Activated CD8-positive, alpha-beta T cell treated with anti-CD3 and anti-CD28 coated beads, Interleukin-2, amount 10 ng/mL, durations not matched to agents 7 days and 5 days (primary cell): ENCODE measurements at regions not wholly inside any gene's neighbourhood (a gene's known extent, or its start where the extent isn't known, plus 50 kb on each side); places are given as distances from the start of the nearest gene placed in this dataset.
"Not testable (repeated sequence)": the region's sequence is repeated elsewhere in the genome, so short reads cannot be mapped to it uniquely, and the experiment has no call there.

Source experiments
- ATAC-seq: fragments of 150-1000 bp; cut with Tn5 transposase; one replicate; pipeline ENCODE4 v1.10.0; 2021; ENCODE audit warnings: moderate library complexity
- CTCF ChIA-PET: fragments of 350-600 bp; sonication (Branson Sonifier 250); formaldehyde crosslinking; loops from one replicate; lab custom pipeline; 2021; ENCODE audit warnings: antibody characterized with exemption; lab: Charles Lee
- POLR2A ChIA-PET: fragments of 350-600 bp; sonication (Branson Sonifier 250); formaldehyde crosslinking; loops from one replicate; lab custom pipeline; 2021; ENCODE audit warnings: antibody characterized with exemption; lab: Charles Lee
- DNase-seq: peaks from one replicate; pipeline ENCODE4 v3.0.0-alpha.2; 2020
- H3K27ac Mint-ChIP-seq: one replicate; pipeline ENCODE4 v1.8.0; 2021; ENCODE audit warnings: mild to moderate bottlenecking, mixed read lengths
- H3K27me3 Mint-ChIP-seq: one replicate; pipeline ENCODE4 v1.8.0; 2021; ENCODE audit warnings: low read depth, mixed read lengths
- H3K36me3 Mint-ChIP-seq: one replicate; pipeline ENCODE4 v1.8.0; 2021; ENCODE audit warnings: low read depth, mixed read lengths
- H3K4me1 Mint-ChIP-seq: one replicate; pipeline ENCODE4 v1.8.0; 2021; ENCODE audit warnings: low read depth, mixed read lengths
- H3K4me3 Mint-ChIP-seq: one replicate; pipeline ENCODE4 v1.8.0; 2021; ENCODE audit warnings: mild to moderate bottlenecking, mixed read lengths
- H3K9me3 Mint-ChIP-seq: one replicate; pipeline ENCODE4 v1.8.0; 2022; ENCODE audit warnings: mixed read lengths; ENCODE audit not compliant: insufficient read depth

- H3K4me1 Mint-ChIP-seq, H3K4me3 Mint-ChIP-seq, H3K9me3 Mint-ChIP-seq, H3K27ac Mint-ChIP-seq, POLR2A ChIA-PET, ATAC-seq, CTCF ChIA-PET, H3K36me3 Mint-ChIP-seq, DNase-seq: not testable (repeated sequence)
- peaks cover 16% of the 10 kb centered on the region for H3K27me3 Mint-ChIP-seq
Observed at GRCh38 chr2:238618494-238619283, 192.0 kb downstream of the ASB1 start.

- ChIA-PET POLR2A (no interaction called here), CTCF (no interaction called here)
- DNase-seq (no peak), ATAC-seq (no peak)
- Mint-ChIP-seq H3K27me3 (peaks cover 7% of the 10 kb centered on the region), H3K4me1 (no peaks in the 10 kb centered on the region), H3K36me3 (no peaks in the 10 kb centered on the region), H3K4me3 (no peak overlapping the region), H3K9me3 (no peaks in the 10 kb centered on the region), H3K27ac (no peak overlapping the region)
Observed at GRCh38 chr2:238627899-238628298, 201.2 kb downstream of the ASB1 start.

- no peak overlapping the region for H3K27ac Mint-ChIP-seq
- H3K36me3 Mint-ChIP-seq: no peaks in the 10 kb centered on the region
- DNase-seq (no peak), ATAC-seq (no peak)
- ChIA-PET POLR2A (no interaction called here), CTCF (no interaction called here)
- no peaks in the 10 kb centered on the region for H3K9me3 Mint-ChIP-seq
- H3K4me3 Mint-ChIP-seq: no peak overlapping the region
- peaks cover 4% of the 10 kb centered on the region for H3K27me3 Mint-ChIP-seq
- no peaks in the 10 kb centered on the region for H3K4me1 Mint-ChIP-seq
Observed at GRCh38 chr2:238629064-238629463, 202.3 kb downstream of the ASB1 start.

- Mint-ChIP-seq H3K27ac (no peak overlapping the region), H3K4me1 (no peaks in the 10 kb centered on the region), H3K27me3 (no peaks in the 10 kb centered on the region), H3K4me3 (no peak overlapping the region), H3K36me3 (no peaks in the 10 kb centered on the region), H3K9me3 (no peaks in the 10 kb centered on the region)
- POLR2A ChIA-PET: no interaction called here
- CTCF ChIA-PET: no interaction called here
- no peak for ATAC-seq
- no peak for DNase-seq
Observed at GRCh38 chr2:238631491-238632180, 204.9 kb downstream of the ASB1 start.

GRCh38 chr2:238632181-238633060, 205.7 kb downstream of the ASB1 start:
- Mint-ChIP-seq H3K36me3 (no peaks in the 10 kb centered on the region), H3K27me3 (no peaks in the 10 kb centered on the region), H3K9me3 (no peaks in the 10 kb centered on the region), H3K4me1 (no peaks in the 10 kb centered on the region), H3K27ac (no peak overlapping the region), H3K4me3 (no peak overlapping the region)
- ATAC-seq: no peak
- DNase-seq: no peak
- POLR2A ChIA-PET: no interaction called here
- CTCF ChIA-PET: no interaction called here

- Mint-ChIP-seq H3K27ac (no peak overlapping the region), H3K4me3 (no peak overlapping the region), H3K36me3 (no peaks in the 10 kb centered on the region), H3K4me1 (no peaks in the 10 kb centered on the region), H3K27me3 (no peaks in the 10 kb centered on the region), H3K9me3 (no peaks in the 10 kb centered on the region)
- ChIA-PET POLR2A (no interaction called here), CTCF (no interaction called here)
- DNase-seq: no peak
- no peak for ATAC-seq
Observed at GRCh38 chr2:238633426-238634328, 206.9 kb downstream of the ASB1 start.

GRCh38 chr2:238634701-238635357, 208.1 kb downstream of the ASB1 start:
- no peak for DNase-seq
- H3K27me3 Mint-ChIP-seq: no peaks in the 10 kb centered on the region
- ATAC-seq: no peak

GRCh38 chr2:238635647-238636051, 208.9 kb downstream of the ASB1 start:
- no peaks in the 10 kb centered on the region for H3K4me1 Mint-ChIP-seq
- CTCF ChIA-PET: no interaction called here

More at GRCh38 chr2:238634701-238635357, 208.1 kb downstream of the ASB1 start:
- Mint-ChIP-seq H3K9me3 (no peaks in the 10 kb centered on the region), H3K27ac (no peak overlapping the region), H3K4me1 (no peaks in the 10 kb centered on the region), H3K4me3 (no peak overlapping the region), H3K36me3 (no peaks in the 10 kb centered on the region)
- POLR2A ChIA-PET: no interaction called here
- CTCF ChIA-PET: no interaction called here

GRCh38 chr2:238636269-238637073, 209.7 kb downstream of the ASB1 start:
- ChIA-PET CTCF (no interaction called here), POLR2A (no interaction called here)
- Mint-ChIP-seq H3K4me3 (no peak overlapping the region), H3K27ac (no peak overlapping the region), H3K9me3 (no peaks in the 10 kb centered on the region), H3K4me1 (no peaks in the 10 kb centered on the region), H3K36me3 (no peaks in the 10 kb centered on the region), H3K27me3 (peaks cover under 1% of the 10 kb centered on the region)
- no peak for ATAC-seq
- no peak for DNase-seq

More at GRCh38 chr2:238635647-238636051, 208.9 kb downstream of the ASB1 start:
- H3K9me3 Mint-ChIP-seq: no peaks in the 10 kb centered on the region
- H3K27me3 Mint-ChIP-seq: no peaks in the 10 kb centered on the region
- no peak overlapping the region for H3K4me3 Mint-ChIP-seq
- ATAC-seq (no peak), DNase-seq (no peak)
- POLR2A ChIA-PET: no interaction called here
- H3K36me3 Mint-ChIP-seq: no peaks in the 10 kb centered on the region
- no peak overlapping the region for H3K27ac Mint-ChIP-seq

GRCh38 chr2:238638100-238638981, 209.5 kb upstream of the TWIST2 start:
- DNase-seq (no peak), ATAC-seq (no peak)
- ChIA-PET CTCF (no interaction called here), POLR2A (no interaction called here)
- Mint-ChIP-seq H3K36me3 (no peaks in the 10 kb centered on the region), H3K27ac (no peak overlapping the region), H3K27me3 (peaks cover 3% of the 10 kb centered on the region), H3K4me3 (no peak overlapping the region), H3K9me3 (no peaks in the 10 kb centered on the region), H3K4me1 (no peaks in the 10 kb centered on the region)
